ENCODE measurements at regions not wholly inside any gene's neighbourhood (a gene's known extent, or its start where the extent isn't known, plus 50 kb on each side); places are given as distances from the start of the nearest gene placed in this dataset.

DNA sequence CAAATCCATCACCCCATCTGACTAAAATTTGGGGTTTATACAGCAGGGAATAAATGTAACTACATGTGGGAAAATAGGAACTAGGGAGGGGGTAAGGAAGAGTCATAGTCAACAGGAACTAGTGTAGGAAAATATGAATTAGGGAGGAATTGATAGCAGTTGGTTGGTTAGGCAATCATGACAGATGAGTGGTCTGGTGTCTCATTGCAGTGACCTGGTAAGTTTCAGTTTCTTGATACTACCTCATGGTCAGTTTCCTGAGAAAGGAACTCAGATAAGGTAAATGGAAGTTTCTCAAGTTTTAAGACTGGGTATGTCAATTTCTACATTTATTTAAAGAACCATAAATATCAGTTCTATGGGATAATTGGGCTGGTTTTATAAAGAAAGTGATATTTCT is 442.3 kb downstream of the NPIPA7 start:
- no peaks in the 10 kb centered on the region for H3K27me3 ChIP-seq
- DNase-seq, result no peak
- no peak overlapping the region for H3K4me3 ChIP-seq
- H3K4me1 ChIP-seq, result no peaks in the 10 kb centered on the region
- H3K9me3 ChIP-seq, result peaks cover 0 to 3% of the 10 kb centered on the region in 2 donors
- no peaks in the 10 kb centered on the region for H3K36me3 ChIP-seq
- TF ChIP-seq POLR2AphosphoS5 (IDR thresholded peaks at IDR 0.05), result no peak
- no peak for TF ChIP-seq EP300 (IDR thresholded peaks at IDR 0.05; ENCODE audit: low read depth)
- no peak for TF ChIP-seq POLR2A (IDR thresholded peaks at IDR 0.05)
- TF ChIP-seq, protein P1, sequence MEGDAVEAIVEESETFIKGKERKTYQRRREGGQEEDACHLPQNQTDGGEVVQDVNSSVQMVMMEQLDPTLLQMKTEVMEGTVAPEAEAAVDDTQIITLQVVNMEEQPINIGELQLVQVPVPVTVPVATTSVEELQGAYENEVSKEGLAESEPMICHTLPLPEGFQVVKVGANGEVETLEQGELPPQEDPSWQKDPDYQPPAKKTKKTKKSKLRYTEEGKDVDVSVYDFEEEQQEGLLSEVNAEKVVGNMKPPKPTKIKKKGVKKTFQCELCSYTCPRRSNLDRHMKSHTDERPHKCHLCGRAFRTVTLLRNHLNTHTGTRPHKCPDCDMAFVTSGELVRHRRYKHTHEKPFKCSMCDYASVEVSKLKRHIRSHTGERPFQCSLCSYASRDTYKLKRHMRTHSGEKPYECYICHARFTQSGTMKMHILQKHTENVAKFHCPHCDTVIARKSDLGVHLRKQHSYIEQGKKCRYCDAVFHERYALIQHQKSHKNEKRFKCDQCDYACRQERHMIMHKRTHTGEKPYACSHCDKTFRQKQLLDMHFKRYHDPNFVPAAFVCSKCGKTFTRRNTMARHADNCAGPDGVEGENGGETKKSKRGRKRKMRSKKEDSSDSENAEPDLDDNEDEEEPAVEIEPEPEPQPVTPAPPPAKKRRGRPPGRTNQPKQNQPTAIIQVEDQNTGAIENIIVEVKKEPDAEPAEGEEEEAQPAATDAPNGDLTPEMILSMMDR (IDR thresholded peaks at IDR 0.05), result no peak
- H3K27ac ChIP-seq, result no peak overlapping the region
- in situ Hi-C loops (cut with MboI; ENCODE audit: low pct_ligation_motif_present in 1 of 4, low pct_unique_long_range_greater_than_20kb in 1 of 4, low sequenced_read_pairs in 3 of 4) (no loop called here), intact Hi-C loops (cut with DNase I; ENCODE audit: low total_unique reads) (no loop called here)

DNA sequence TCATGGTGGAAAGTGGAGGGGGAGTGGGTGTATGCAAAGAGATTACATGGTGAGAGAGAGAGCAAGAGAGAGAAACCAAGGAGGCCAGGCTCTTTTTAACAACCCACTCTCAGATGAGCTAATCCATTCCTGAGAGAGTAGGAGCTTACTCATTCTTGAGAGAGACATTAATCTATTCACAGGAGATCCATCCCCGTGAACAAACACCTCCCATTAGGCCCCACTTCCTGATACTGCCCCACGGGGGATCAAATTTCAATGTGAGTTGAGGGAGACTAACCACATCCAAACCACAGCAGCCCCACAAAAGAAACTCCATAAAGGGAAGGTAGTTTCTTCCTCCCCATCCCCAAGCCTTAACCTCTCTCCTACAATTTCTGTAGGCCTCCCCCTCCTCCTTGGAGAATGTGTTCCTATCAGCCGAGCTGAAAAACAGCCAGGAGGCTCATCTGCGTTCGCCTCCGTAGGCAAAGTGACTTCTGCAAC is 450.0 kb downstream of the NPIPA7 start:
- no peaks in the 10 kb centered on the region for H3K9me3 ChIP-seq
- no peaks in the 10 kb centered on the region for H3K4me1 ChIP-seq
- WGBS, 2 donors (ENCODE audit: low coverage in 1 of 2), result 52% methylated on average over 6 of the region's 6 CpGs; no CpG with 5 or more reads in 1 of the 2 donors
- H3K27ac ChIP-seq, result no peak overlapping the region
- no peak overlapping the region for H3K4me3 ChIP-seq
- no peaks in the 10 kb centered on the region for H3K27me3 ChIP-seq
- TF ChIP-seq, protein P1 (IDR thresholded peaks at IDR 0.05), result no peak
- TF ChIP-seq POLR2AphosphoS5 (IDR thresholded peaks at IDR 0.05), result no peak
- intact Hi-C loops (cut with DNase I; ENCODE audit: low total_unique reads), result no loop called here
- in situ Hi-C loops (cut with MboI; ENCODE audit: low pct_ligation_motif_present in 1 of 4, low pct_unique_long_range_greater_than_20kb in 1 of 4, low sequenced_read_pairs in 3 of 4), result no loop called here
- H3K36me3 ChIP-seq, result no peaks in the 10 kb centered on the region
- no peak for DNase-seq

GRCh38 chr16:16830401-16830800 is 451.5 kb downstream of the NPIPA7 start:
- H3K9me3 ChIP-seq, result no peaks in the 10 kb centered on the region
- H3K27ac ChIP-seq, result no peak overlapping the region
- no peak for DNase-seq
- no peaks in the 10 kb centered on the region for H3K4me1 ChIP-seq
- no peaks in the 10 kb centered on the region for H3K36me3 ChIP-seq
- no peaks in the 10 kb centered on the region for H3K27me3 ChIP-seq
- no peak overlapping the region for H3K4me3 ChIP-seq
- in situ Hi-C loops (cut with MboI; ENCODE audit: low pct_ligation_motif_present in 1 of 4, low pct_unique_long_range_greater_than_20kb in 1 of 4, low sequenced_read_pairs in 3 of 4), result no loop called here
- TF ChIP-seq POLR2A (IDR thresholded peaks at IDR 0.05) (no peak), EP300 (IDR thresholded peaks at IDR 0.05; ENCODE audit: low read depth) (no peak), POLR2AphosphoS5 (IDR thresholded peaks at IDR 0.05) (no peak)
- TF ChIP-seq, protein P1 (IDR thresholded peaks at IDR 0.05), result no peak
- intact Hi-C loops (cut with DNase I; ENCODE audit: low total_unique reads), result no loop called here
- WGBS, 2 donors (ENCODE audit: low coverage in 1 of 2), result 58 to 70% methylated on average over 1 of the region's 1 CpG

DNA sequence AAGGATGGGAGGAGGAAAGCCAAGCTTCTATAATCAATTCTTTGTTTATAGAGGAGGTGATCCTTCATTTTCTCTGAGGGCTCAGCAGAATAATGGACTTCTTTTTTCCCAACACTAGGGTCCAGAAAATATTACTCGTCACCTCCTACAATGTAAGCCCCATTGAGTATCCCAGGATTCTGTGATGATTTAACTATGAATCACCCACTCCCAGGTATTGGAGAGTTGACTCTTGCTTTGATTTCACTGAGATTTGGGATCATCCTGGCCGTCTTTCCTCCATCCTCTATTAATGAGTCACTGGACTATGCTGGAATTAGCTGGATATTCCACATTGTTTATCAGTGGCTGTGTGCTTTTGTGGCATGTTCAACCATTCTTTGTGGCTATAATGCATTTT is 452.0 kb downstream of the NPIPA7 start:
- H3K27ac ChIP-seq, result no peak overlapping the region
- H3K27me3 ChIP-seq, result no peaks in the 10 kb centered on the region
- 65 to 73% methylated on average over 2 of the region's 2 CpGs for WGBS, 2 donors (ENCODE audit: low coverage in 1 of 2)
- H3K9me3 ChIP-seq, result no peaks in the 10 kb centered on the region
- DNase-seq, result no peak
- TF ChIP-seq EP300 (IDR thresholded peaks at IDR 0.05; ENCODE audit: low read depth) (no peak), POLR2A (IDR thresholded peaks at IDR 0.05) (no peak), POLR2AphosphoS5 (IDR thresholded peaks at IDR 0.05) (no peak)
- TF ChIP-seq, protein P1 (IDR thresholded peaks at IDR 0.05), result no peak
- no peaks in the 10 kb centered on the region for H3K36me3 ChIP-seq
- intact Hi-C loops (cut with DNase I; ENCODE audit: low total_unique reads), result no loop called here
- H3K4me1 ChIP-seq, result no peaks in the 10 kb centered on the region
- in situ Hi-C loops (cut with MboI; ENCODE audit: low pct_ligation_motif_present in 1 of 4, low pct_unique_long_range_greater_than_20kb in 1 of 4, low sequenced_read_pairs in 3 of 4), result no loop called here
- H3K4me3 ChIP-seq, result no peak overlapping the region
